ENCODE measurements at regions not wholly inside any gene's neighbourhood (a gene's known extent, or its start where the extent isn't known, plus 50 kb on each side); places are given as distances from the start of the nearest gene placed in this dataset.
A peak's percentile ranks its signal among the peaks of the same experiment; 100 is the strongest.

DNA sequence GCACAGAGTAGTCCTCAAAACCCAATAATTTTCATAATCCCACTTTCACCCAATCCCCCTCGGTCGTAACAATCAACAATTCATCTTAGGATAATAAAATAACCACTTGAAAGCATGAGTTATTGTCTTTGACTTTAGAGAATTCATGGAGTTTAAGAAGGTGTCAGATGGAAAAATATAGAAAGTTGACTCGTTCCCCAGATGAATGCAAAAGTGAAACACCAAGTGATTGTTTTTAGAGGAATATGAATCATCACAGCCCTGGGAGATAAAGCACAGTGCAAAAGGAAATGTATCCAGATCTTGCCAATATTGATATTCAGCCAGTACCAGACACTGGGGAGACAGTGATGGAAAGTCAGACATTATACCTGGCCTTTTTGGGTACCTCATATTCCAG lies 860.5 kb downstream of the DHX35 start:
- Histone ChIP-seq H3K27me3 (ENCODE audit: insufficient read depth, low read length) (no peaks in the 10 kb centered on the region), H3K4me1 (ENCODE audit: insufficient read depth, low read length) (peaks cover 26% of the 10 kb centered on the region), H3K4me3 (ENCODE audit: insufficient read depth, low read length) (no peak overlapping the region), H4K20me1 (ENCODE audit: insufficient read depth, low read length) (no peaks in the 10 kb centered on the region), H3K36me3 (ENCODE audit: insufficient read depth, low read length) (no peaks in the 10 kb centered on the region), H3K4me2 (ENCODE audit: insufficient read depth, low read length) (peak overlapping the region; percentile 53), H3K79me2 (ENCODE audit: insufficient read depth, low read length) (no peaks in the 10 kb centered on the region), H2AFZ (ENCODE audit: low read length) (no peak overlapping the region), H3K27ac (ENCODE audit: low read depth, low read length) (peak overlapping the region; percentile 68), H3K9me3 (ENCODE audit: low read depth, low read length) (no peaks in the 10 kb centered on the region)
- TF ChIP-seq, protein P1, sequence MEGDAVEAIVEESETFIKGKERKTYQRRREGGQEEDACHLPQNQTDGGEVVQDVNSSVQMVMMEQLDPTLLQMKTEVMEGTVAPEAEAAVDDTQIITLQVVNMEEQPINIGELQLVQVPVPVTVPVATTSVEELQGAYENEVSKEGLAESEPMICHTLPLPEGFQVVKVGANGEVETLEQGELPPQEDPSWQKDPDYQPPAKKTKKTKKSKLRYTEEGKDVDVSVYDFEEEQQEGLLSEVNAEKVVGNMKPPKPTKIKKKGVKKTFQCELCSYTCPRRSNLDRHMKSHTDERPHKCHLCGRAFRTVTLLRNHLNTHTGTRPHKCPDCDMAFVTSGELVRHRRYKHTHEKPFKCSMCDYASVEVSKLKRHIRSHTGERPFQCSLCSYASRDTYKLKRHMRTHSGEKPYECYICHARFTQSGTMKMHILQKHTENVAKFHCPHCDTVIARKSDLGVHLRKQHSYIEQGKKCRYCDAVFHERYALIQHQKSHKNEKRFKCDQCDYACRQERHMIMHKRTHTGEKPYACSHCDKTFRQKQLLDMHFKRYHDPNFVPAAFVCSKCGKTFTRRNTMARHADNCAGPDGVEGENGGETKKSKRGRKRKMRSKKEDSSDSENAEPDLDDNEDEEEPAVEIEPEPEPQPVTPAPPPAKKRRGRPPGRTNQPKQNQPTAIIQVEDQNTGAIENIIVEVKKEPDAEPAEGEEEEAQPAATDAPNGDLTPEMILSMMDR (IDR thresholded peaks at IDR 0.05; ENCODE audit: extremely low read depth, low read depth, low read length), result no peak
- DNase-seq (ENCODE audit: insufficient read length, low spot score, missing footprints), result peak; percentile 55

DNA sequence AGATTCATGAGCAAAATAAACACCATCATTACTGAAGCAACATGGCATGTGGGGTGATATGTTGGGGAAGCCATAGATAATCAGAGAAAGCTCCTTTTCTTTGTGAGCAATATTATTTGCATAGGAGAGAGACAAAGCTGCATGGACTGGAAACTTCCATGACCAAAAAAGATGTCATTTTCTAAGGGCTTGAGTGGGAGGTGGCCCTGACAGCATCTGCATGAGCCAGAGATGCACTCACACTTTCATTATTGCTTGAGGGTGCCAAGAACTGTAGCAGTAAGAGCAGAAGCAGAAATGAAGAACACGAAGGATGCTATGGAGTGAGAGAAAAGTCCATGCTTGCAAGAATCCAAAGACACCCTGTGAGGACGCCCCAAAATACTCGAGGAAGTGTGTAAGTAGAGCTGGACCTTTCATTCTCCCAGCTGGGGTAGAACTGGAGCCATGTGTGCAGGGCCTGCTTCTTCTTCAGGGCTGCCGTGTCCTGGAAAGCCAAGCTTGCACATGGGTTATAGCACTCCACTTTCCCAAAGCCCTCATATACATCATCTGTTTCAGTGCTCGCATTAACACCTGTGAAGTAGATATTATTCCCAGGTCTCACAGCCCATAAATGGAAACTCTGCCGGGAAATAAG lies 851.2 kb downstream of the DHX35 start:
- Histone ChIP-seq H2AFZ (ENCODE audit: low read length) (no peak overlapping the region), H3K36me3 (ENCODE audit: insufficient read depth, low read length) (no peaks in the 10 kb centered on the region), H3K27ac (ENCODE audit: low read depth, low read length) (no peak overlapping the region), H3K4me3 (ENCODE audit: insufficient read depth, low read length) (no peak overlapping the region), H3K4me1 (ENCODE audit: insufficient read depth, low read length) (no peaks in the 10 kb centered on the region), H3K9me3 (ENCODE audit: low read depth, low read length) (no peaks in the 10 kb centered on the region), H3K4me2 (ENCODE audit: insufficient read depth, low read length) (no peak overlapping the region), H4K20me1 (ENCODE audit: insufficient read depth, low read length) (no peaks in the 10 kb centered on the region), H3K79me2 (ENCODE audit: insufficient read depth, low read length) (no peaks in the 10 kb centered on the region), H3K27me3 (ENCODE audit: insufficient read depth, low read length) (no peaks in the 10 kb centered on the region)
- TF ChIP-seq, protein P1 (IDR thresholded peaks at IDR 0.05; ENCODE audit: extremely low read depth, low read depth, low read length), result no peak
- no peak for DNase-seq (ENCODE audit: insufficient read length, low spot score, missing footprints)

DNA sequence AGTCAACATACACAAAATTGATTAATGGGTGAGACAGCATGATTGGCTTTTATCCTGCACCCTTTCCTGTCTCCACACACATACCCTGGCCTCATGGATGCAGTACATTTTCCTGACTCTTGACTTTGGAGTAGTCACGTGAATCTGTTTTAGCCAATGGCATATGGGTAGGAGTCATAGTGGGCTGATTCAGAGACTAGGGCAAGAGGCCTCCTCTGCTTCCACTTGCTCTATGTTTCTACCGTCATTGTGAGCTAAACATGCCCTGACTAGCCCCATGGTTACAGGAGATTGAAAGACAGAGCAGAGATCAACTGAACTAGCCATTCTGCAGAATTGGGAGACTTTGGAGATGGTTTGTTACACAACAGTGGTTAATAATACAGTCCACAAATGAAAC lies 850.0 kb downstream of the DHX35 start:
- Histone ChIP-seq H3K27ac (ENCODE audit: low read depth, low read length) (no peak overlapping the region), H3K36me3 (ENCODE audit: insufficient read depth, low read length) (no peaks in the 10 kb centered on the region), H3K9me3 (ENCODE audit: low read depth, low read length) (no peaks in the 10 kb centered on the region), H3K79me2 (ENCODE audit: insufficient read depth, low read length) (no peaks in the 10 kb centered on the region), H3K27me3 (ENCODE audit: insufficient read depth, low read length) (no peaks in the 10 kb centered on the region), H3K4me2 (ENCODE audit: insufficient read depth, low read length) (no peak overlapping the region), H4K20me1 (ENCODE audit: insufficient read depth, low read length) (no peaks in the 10 kb centered on the region), H2AFZ (ENCODE audit: low read length) (peak overlapping the region; percentile 2), H3K4me1 (ENCODE audit: insufficient read depth, low read length) (no peaks in the 10 kb centered on the region), H3K4me3 (ENCODE audit: insufficient read depth, low read length) (no peak overlapping the region)
- no peak for DNase-seq (ENCODE audit: insufficient read length, low spot score, missing footprints)
- TF ChIP-seq, protein P1 (IDR thresholded peaks at IDR 0.05; ENCODE audit: extremely low read depth, low read depth, low read length), result no peak

DNA sequence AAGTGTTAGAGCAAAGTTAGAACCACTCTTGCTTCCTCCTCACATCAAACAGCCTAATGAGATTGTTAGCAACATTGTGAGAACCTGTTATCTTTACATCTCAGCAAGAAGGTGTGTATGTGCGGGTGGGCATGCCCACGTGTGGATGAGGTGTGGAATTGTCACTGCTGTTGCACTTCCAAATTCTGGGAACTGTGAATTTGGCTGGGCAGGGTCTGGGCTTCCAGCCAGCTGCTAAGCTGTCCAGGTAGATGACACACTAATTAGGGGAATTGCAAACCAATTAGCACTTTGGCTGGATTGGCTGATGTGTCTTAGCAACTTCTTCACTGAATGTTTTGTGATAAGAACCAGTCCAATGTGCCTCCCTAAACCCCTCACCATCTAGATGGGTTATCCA lies 848.2 kb downstream of the DHX35 start:
- no peak overlapping the region for H3K4me3 ChIP-seq (ENCODE audit: insufficient read depth, low read length)
- no peaks in the 10 kb centered on the region for H4K20me1 ChIP-seq (ENCODE audit: insufficient read depth, low read length)
- no peaks in the 10 kb centered on the region for H3K36me3 ChIP-seq (ENCODE audit: insufficient read depth, low read length)
- H3K9me3 ChIP-seq (ENCODE audit: low read depth, low read length), result no peaks in the 10 kb centered on the region
- H3K27me3 ChIP-seq (ENCODE audit: insufficient read depth, low read length), result no peaks in the 10 kb centered on the region
- H2AFZ ChIP-seq (ENCODE audit: low read length), result no peak overlapping the region
- H3K4me1 ChIP-seq (ENCODE audit: insufficient read depth, low read length), result no peaks in the 10 kb centered on the region
- H3K79me2 ChIP-seq (ENCODE audit: insufficient read depth, low read length), result no peaks in the 10 kb centered on the region
- DNase-seq (ENCODE audit: insufficient read length, low spot score, missing footprints), result no peak
- no peak overlapping the region for H3K4me2 ChIP-seq (ENCODE audit: insufficient read depth, low read length)
- TF ChIP-seq, protein P1 (IDR thresholded peaks at IDR 0.05; ENCODE audit: extremely low read depth, low read depth, low read length), result no peak
- no peak overlapping the region for H3K27ac ChIP-seq (ENCODE audit: low read depth, low read length)
